ENCODE measurements at regions not wholly inside any gene's neighbourhood (a gene's known extent, or its start where the extent isn't known, plus 50 kb on each side); places are given as distances from the start of the nearest gene placed in this dataset.

GRCh38 chr7:9870674-9871073 lies 1103.0 kb upstream of the PHF14 start:
- no peak for TF ChIP-seq ZBTB6 (tag by site-specific recombination; IDR thresholded peaks at IDR 0.05)
- TF ChIP-seq, protein P1, sequence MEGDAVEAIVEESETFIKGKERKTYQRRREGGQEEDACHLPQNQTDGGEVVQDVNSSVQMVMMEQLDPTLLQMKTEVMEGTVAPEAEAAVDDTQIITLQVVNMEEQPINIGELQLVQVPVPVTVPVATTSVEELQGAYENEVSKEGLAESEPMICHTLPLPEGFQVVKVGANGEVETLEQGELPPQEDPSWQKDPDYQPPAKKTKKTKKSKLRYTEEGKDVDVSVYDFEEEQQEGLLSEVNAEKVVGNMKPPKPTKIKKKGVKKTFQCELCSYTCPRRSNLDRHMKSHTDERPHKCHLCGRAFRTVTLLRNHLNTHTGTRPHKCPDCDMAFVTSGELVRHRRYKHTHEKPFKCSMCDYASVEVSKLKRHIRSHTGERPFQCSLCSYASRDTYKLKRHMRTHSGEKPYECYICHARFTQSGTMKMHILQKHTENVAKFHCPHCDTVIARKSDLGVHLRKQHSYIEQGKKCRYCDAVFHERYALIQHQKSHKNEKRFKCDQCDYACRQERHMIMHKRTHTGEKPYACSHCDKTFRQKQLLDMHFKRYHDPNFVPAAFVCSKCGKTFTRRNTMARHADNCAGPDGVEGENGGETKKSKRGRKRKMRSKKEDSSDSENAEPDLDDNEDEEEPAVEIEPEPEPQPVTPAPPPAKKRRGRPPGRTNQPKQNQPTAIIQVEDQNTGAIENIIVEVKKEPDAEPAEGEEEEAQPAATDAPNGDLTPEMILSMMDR (tag by site-specific recombination; IDR thresholded peaks at IDR 0.05), result no peak
- TF ChIP-seq ZFP37 (tag by site-specific recombination; IDR thresholded peaks at IDR 0.05), result no peak
- TF ChIP-seq, protein P2, sequence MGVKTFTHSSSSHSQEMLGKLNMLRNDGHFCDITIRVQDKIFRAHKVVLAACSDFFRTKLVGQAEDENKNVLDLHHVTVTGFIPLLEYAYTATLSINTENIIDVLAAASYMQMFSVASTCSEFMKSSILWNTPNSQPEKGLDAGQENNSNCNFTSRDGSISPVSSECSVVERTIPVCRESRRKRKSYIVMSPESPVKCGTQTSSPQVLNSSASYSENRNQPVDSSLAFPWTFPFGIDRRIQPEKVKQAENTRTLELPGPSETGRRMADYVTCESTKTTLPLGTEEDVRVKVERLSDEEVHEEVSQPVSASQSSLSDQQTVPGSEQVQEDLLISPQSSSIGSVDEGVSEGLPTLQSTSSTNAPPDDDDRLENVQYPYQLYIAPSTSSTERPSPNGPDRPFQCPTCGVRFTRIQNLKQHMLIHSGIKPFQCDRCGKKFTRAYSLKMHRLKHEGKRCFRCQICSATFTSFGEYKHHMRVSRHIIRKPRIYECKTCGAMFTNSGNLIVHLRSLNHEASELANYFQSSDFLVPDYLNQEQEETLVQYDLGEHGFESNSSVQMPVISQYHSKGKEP (tag by site-specific recombination; IDR thresholded peaks at IDR 0.05), result no peak
- no peak for TF ChIP-seq ZNF501 (tag by site-specific recombination; IDR thresholded peaks at IDR 0.05)

Measured in HEK293 (cell line).